Middle frontal gyrus (tissue), 1 donor: ENCODE measurements at regions not wholly inside any gene's neighbourhood (a gene's known extent, or its start where the extent isn't known, plus 50 kb on each side); places are given as distances from the start of the nearest gene placed in this dataset.

ENCODE experiments used
- DNase-seq: peaks from one replicate; pipeline ENCODE4 v3.0.0-alpha.2; 2015; ENCODE audit warnings: low spot score; ENCODE audit errors: extremely low spot score

- no peak for DNase-seq
These were observed 98.4 kb upstream of the NCKAP5 start for GRCh38 chr2:133666621-133667020.

- no peak for DNase-seq
These were observed 98.8 kb upstream of the NCKAP5 start for GRCh38 chr2:133667085-133667484.

GRCh38 chr2:133667968-133668367, 99.7 kb upstream of the NCKAP5 start:
- DNase-seq: no peak

- DNase-seq: no peak
These were observed 100.3 kb upstream of the NCKAP5 start for GRCh38 chr2:133668547-133668946.

GRCh38 chr2:133673305-133673905, 105.1 kb upstream of the NCKAP5 start:
- DNase-seq: no peak

GRCh38 chr2:133674066-133674432, 105.8 kb upstream of the NCKAP5 start:
- no peak for DNase-seq

GRCh38 chr2:133674433-133675331, 106.4 kb upstream of the NCKAP5 start:
- DNase-seq: peak; percentile 33

GRCh38 chr2:133676392-133677130, 108.3 kb upstream of the NCKAP5 start:
- DNase-seq: peak; percentile 4

GRCh38 chr2:133680343-133681049, 112.2 kb upstream of the NCKAP5 start:
- DNase-seq: no peak

- no peak for DNase-seq
These were observed 114.1 kb upstream of the NCKAP5 start for GRCh38 chr2:133682347-133682746.

- no peak for DNase-seq
These were observed 114.6 kb upstream of the NCKAP5 start for GRCh38 chr2:133682906-133683305.

GRCh38 chr2:133685636-133686215, 117.5 kb upstream of the NCKAP5 start:
- no peak for DNase-seq

GRCh38 chr2:133690780-133691179, 122.5 kb upstream of the NCKAP5 start:
- no peak for DNase-seq

- DNase-seq: no peak
These were observed 123.1 kb upstream of the NCKAP5 start for GRCh38 chr2:133691336-133691735.

- DNase-seq: no peak
These were observed 137.0 kb upstream of the NCKAP5 start for GRCh38 chr2:133705287-133705686.

GRCh38 chr2:133710613-133711012, 142.3 kb upstream of the NCKAP5 start:
- no peak for DNase-seq

GRCh38 chr2:133711201-133711600, 142.9 kb upstream of the NCKAP5 start:
- no peak for DNase-seq

GRCh38 chr2:133711806-133712205, 143.5 kb upstream of the NCKAP5 start:
- no peak for DNase-seq

- DNase-seq: no peak
These were observed 144.1 kb upstream of the NCKAP5 start for GRCh38 chr2:133712369-133712768.

- no peak for DNase-seq
These were observed 144.9 kb upstream of the NCKAP5 start for GRCh38 chr2:133713049-133713580.

- DNase-seq: no peak
These were observed 147.9 kb upstream of the NCKAP5 start for GRCh38 chr2:133716166-133716565.
